HG02981 (cell line): ENCODE measurements at regions not wholly inside any gene's neighbourhood (a gene's known extent, or its start where the extent isn't known, plus 50 kb on each side); places are given as distances from the start of the nearest gene placed in this dataset.

Source experiments
- ATAC-seq: cut with Tn5 transposase; IDR thresholded peaks from one replicate; pipeline ENCODE4 v1.9.1; 2021; ENCODE audit warnings: mild to moderate bottlenecking, moderate library complexity; ENCODE audit not compliant: unreplicated experiment

DNA sequence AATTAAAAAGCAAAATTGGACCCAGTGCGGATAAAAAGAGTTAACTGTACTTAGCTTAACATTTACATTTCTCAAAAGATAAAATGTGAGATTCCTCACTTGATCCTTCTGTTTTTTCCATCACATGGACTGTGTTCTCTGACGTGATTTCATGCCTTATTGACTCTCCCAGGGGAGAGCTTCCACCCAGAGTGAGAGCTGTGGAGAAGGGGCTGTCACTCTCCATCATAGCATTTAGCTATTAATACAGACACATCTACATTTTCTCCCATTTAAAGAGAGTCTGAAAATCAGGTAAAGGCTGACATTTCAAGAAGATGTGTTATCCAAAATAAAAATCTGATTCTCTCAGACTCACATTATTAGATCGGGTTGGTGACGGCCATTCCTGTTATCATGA, 493.8 kb downstream of the FBXO15 start:
- ATAC-seq, result no peak

GRCh38 chr18:73653251-73653650, 494.4 kb downstream of the FBXO15 start:
- no peak for ATAC-seq

GRCh38 chr18:73647391-73647790, 500.2 kb downstream of the FBXO15 start:
- no peak for ATAC-seq

DNA sequence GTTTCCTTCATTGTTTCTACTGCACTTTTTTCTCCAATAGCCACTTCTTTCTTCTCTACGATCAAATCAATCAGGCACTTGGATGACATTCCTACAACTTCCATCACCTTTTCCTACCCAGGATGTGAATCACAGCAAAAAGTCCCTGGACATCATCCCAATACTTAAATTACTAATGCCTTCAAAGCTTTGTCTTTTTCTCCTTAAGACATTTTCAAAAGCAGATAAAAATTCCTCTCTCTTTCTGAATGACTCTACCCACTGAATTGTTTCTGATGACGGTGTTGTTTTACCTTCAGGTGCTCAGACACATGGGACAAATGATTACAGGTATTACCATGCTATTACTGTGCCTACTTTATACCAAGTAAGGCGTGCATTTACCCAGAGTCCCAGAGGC, 500.9 kb downstream of the FBXO15 start:
- ATAC-seq, result no peak

- no peak for ATAC-seq
Measured at GRCh38 chr18:73646196-73646595, 501.4 kb downstream of the FBXO15 start.

DNA sequence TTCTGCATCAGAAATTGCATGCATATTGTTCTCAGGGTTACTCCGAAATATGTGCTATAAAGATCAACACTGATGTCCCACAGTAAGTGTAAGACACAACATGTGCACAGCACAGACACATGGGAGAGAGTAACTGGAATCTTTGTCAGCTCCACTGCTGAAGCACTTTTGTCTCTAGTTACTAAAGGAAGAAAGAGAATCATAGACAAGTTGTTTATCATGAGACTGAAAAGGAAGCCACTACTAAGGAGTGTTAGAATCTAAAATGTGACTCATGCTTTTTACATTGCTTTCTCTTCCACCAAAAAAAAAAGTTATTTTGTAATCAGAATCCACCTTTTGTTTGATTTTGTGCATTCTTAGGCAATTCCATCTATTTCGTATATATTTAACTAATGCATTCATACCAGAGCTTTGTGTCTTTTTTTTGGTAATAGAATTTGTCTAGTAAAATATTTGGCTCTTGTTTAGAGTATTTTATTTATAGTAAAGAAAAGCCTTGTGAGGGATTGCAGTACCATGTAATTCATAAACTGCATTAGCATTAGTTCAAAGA, 502.4 kb downstream of the FBXO15 start:
- ATAC-seq, result no peak

GRCh38 chr18:73639788-73640187, 507.8 kb downstream of the FBXO15 start:
- no peak for ATAC-seq

- ATAC-seq, result no peak
Measured at GRCh38 chr18:73638709-73639108, 508.9 kb downstream of the FBXO15 start.

- ATAC-seq, result no peak
Measured at GRCh38 chr18:73636355-73636754, 511.3 kb downstream of the FBXO15 start.

DNA sequence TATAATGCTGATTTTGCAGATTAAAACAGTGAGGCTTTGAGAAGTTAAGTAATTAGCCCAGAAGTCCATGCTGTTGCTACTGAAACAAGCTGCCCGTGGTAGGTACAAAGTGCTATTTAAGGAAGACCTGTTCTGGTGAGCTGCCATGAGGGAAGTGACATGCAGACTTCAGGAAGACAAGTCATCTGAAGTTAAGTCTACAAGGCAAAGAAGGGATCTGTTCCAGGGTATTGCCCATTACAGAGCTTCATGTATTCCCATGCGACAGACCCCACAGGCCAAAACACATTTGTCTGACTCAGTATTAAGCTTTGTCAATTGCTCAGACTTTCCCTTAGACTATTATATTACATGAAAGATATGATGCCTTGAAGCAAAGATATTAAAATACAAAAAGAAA, 520.8 kb downstream of the FBXO15 start:
- ATAC-seq, result no peak

DNA sequence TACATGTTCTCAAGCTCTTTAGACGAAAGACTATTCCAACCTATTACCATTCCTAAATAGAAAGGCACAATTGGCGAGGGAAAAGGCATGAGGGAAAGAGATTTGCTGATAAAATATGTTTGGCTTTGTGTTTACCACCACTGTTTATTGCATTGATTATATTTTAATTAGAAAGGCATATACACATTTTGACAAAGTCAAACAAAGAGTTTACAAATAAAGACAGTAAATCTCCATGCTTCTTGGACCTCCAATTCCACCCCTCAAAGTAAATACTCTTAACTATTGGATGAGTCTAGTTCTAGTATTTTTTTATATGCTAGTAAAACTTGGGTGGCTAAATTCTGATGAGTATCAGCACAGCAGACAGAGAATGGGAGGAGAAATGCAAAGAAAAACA, 521.4 kb downstream of the FBXO15 start:
- no peak for ATAC-seq

- ATAC-seq, result no peak
Measured at GRCh38 chr18:73621091-73621490, 526.5 kb downstream of the FBXO15 start.

GRCh38 chr18:73617981-73618380, 529.7 kb downstream of the FBXO15 start:
- ATAC-seq, result no peak

DNA sequence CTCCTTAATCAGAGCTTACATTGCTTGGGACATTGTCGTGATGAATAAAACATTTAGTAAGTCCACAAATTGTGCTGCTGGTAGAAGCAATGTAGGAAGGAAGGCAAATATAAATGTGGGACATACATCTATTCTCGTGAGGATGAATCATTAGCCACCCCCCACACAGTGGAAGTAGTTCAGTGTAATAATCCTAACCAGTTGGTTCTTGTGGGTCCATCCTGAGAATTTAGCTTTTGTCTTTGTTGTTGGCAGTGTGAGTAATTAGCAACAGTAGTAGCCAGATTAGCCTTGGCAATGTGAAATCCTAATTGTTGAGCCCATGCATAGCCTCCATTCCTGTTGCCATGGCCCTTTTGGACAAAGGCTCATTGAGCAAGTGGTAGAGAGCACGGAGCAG, 532.1 kb downstream of the FBXO15 start:
- no peak for ATAC-seq

DNA sequence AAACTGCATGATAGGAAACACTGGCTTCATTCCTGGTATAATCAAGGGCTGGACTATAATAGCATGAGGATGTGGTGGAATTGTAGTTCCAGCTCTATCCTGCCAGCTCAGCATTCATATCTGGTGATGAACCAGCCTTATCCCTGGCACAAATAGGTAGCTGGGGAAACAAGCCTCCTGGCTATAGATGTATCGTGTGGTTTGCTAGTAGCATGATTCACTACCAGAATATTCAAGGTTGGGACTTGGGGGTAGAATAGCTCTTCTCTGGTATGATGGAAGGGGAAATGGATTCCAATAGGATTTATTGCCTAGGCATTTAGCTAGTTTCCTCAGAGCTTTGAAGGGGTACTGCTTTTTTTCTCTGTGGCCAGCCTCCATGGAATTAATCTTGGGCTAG, 532.8 kb downstream of the FBXO15 start:
- no peak for ATAC-seq

DNA sequence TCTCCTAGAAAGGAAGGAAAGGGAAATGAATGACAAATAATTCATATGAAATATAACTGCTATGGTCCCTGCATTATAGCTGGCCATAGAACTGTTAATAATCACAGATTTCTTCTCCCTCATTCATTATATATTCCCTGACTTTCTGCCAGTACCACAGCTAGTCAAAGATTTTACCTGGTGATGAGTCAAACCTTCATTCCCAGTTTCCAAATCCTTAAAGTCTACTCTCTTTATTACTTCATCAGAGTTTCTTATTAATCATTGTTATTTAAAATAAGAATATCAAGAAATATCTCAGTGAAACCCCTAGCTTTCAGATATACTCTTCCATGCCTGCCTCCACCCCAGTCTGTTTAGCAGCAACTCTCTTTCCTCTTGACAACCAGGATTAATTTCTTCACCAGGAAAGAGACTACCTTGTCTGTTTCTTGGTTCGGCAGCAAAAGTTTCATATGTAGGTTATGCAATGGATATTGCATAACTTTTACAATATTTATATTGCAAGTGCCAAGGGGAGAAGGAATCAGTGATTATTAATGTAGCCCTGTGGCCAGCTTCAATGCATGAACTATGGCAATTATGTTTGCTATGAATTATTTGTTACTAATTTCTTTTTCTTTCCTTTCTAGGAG, 533.8 kb downstream of the FBXO15 start:
- no peak for ATAC-seq

- no peak for ATAC-seq
Measured at GRCh38 chr18:73597832-73598615, 549.6 kb downstream of the FBXO15 start.

DNA sequence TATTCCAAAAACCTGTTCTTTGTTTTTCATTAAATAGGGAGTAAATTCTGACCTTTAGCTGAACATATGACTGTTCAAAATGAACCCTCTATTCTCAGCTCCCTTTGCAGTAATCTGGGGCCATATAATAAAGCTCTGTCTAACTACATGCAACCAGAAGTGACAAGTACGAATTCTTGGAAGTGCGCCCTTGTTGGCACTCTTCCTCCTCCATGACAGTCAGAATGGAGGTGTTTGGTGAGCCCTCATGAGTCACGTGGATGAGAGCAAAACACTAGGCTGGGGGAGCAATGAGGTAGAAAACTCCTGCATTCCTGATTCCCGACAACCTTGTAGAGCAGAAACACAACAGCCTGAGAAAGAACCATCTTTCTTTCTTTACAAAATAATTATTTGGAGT, 552.9 kb downstream of the FBXO15 start:
- no peak for ATAC-seq

- no peak for ATAC-seq
Measured at GRCh38 chr18:73593207-73593606, 554.4 kb downstream of the FBXO15 start.

- no peak for ATAC-seq
Measured at GRCh38 chr18:73590950-73591349, 556.7 kb downstream of the FBXO15 start.

- ATAC-seq, result no peak
Measured at GRCh38 chr18:73579698-73580097, 567.9 kb downstream of the FBXO15 start.

GRCh38 chr18:73577365-73577764, 570.3 kb downstream of the FBXO15 start:
- ATAC-seq, result no peak
